ENCODE measurements at regions not wholly inside any gene's neighbourhood (a gene's known extent, or its start where the extent isn't known, plus 50 kb on each side); places are given as distances from the start of the nearest gene placed in this dataset.

- TF ChIP-seq CTCF (IDR thresholded peaks at IDR 0.05) (no peak), POLR2A (IDR thresholded peaks at IDR 0.05) (no peak)
These were observed 144.2 kb upstream of the SYT13 start for GRCh38 chr11:45430361-45430760.
